Liver (tissue), 3 donors: ENCODE measurements at regions not wholly inside any gene's neighbourhood (a gene's known extent, or its start where the extent isn't known, plus 50 kb on each side); places are given as distances from the start of the nearest gene placed in this dataset.

Experiments used
- EGR1 ChIP-seq, 2 donors: IDR thresholded peaks; 2 replicates each; pipeline ENCODE4 v1.6.1; 2016 to 2018; ENCODE audit warnings: antibody characterized with exemption in 2 of 2, low read depth in 2 of 2
- FOXA1 ChIP-seq: IDR thresholded peaks from 2 replicates; pipeline ENCODE4 v1.6.1; 2016; ENCODE audit warnings: antibody characterized with exemption
- JUND ChIP-seq, 2 donors: IDR thresholded peaks; 2 replicates each; pipeline ENCODE4 v1.6.1; 2016; ENCODE audit warnings: antibody characterized with exemption in 2 of 2
- RAD21 ChIP-seq, 2 donors: IDR thresholded peaks; 2 replicates each; pipeline ENCODE4 v1.6.1; 2016; ENCODE audit warnings: antibody characterized with exemption in 2 of 2, mild to moderate bottlenecking in 2 of 2
- TF ChIP-seq, protein P1 (sequence below): fragments of 150-350 bp; IDR thresholded peaks from 2 replicates; pipeline ENCODE4 v1.5.1; 2017; ENCODE audit warnings: improper control_type of control experiment, low read depth, low read length; ENCODE audit not compliant: missing input control
- TF ChIP-seq, protein P2 (sequence below): IDR thresholded peaks from 2 replicates; pipeline ENCODE4 v1.6.1; 2016; ENCODE audit warnings: antibody characterized with exemption
- TF ChIP-seq, protein P3 (sequence below): IDR thresholded peaks from 2 replicates; pipeline ENCODE4 v1.6.1; 2016; ENCODE audit warnings: antibody characterized with exemption
- TF ChIP-seq, protein P4 (sequence below): IDR thresholded peaks from 2 replicates; pipeline ENCODE4 v1.6.1; 2016; ENCODE audit warnings: antibody characterized with exemption
- TF ChIP-seq, protein P5 (sequence below): IDR thresholded peaks from 2 replicates; pipeline ENCODE4 v1.6.1; 2016; ENCODE audit warnings: antibody characterized with exemption, mild to moderate bottlenecking
- donor health status: healthy.
- donor health status: healthy.

DNA sequence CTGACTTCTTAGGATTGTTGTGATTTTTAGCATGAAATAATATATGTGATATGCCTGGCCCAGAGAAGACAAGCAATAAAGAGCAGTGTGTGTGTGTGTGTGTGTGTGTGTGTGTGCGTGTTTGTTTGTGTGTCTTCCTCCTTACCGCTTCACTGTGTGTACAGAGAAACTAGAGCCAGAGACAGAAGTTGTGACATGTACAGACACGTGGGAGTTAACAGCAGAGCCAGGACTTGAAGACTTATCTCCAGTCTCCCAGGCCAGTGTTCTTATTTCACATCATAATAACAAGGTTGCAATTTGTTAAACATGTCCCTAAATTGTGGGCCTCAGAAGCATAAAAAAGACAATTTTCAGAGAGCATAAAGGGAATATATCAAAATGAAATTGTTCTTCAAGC is 192.0 kb upstream of the JUN start:
- TF ChIP-seq JUND (IDR thresholded peaks at IDR 0.05) (no peak), FOXA1 (no peak), RAD21 (IDR thresholded peaks at IDR 0.05) (no peak), EGR1 (IDR thresholded peaks at IDR 0.05; ENCODE audit: low read depth in 2 of 2) (no peak)
- TF ChIP-seq, protein P1, sequence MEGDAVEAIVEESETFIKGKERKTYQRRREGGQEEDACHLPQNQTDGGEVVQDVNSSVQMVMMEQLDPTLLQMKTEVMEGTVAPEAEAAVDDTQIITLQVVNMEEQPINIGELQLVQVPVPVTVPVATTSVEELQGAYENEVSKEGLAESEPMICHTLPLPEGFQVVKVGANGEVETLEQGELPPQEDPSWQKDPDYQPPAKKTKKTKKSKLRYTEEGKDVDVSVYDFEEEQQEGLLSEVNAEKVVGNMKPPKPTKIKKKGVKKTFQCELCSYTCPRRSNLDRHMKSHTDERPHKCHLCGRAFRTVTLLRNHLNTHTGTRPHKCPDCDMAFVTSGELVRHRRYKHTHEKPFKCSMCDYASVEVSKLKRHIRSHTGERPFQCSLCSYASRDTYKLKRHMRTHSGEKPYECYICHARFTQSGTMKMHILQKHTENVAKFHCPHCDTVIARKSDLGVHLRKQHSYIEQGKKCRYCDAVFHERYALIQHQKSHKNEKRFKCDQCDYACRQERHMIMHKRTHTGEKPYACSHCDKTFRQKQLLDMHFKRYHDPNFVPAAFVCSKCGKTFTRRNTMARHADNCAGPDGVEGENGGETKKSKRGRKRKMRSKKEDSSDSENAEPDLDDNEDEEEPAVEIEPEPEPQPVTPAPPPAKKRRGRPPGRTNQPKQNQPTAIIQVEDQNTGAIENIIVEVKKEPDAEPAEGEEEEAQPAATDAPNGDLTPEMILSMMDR: no peak
- TF ChIP-seq, protein P2, sequence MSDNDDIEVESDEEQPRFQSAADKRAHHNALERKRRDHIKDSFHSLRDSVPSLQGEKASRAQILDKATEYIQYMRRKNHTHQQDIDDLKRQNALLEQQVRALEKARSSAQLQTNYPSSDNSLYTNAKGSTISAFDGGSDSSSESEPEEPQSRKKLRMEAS: no peak
- TF ChIP-seq, protein P3, sequence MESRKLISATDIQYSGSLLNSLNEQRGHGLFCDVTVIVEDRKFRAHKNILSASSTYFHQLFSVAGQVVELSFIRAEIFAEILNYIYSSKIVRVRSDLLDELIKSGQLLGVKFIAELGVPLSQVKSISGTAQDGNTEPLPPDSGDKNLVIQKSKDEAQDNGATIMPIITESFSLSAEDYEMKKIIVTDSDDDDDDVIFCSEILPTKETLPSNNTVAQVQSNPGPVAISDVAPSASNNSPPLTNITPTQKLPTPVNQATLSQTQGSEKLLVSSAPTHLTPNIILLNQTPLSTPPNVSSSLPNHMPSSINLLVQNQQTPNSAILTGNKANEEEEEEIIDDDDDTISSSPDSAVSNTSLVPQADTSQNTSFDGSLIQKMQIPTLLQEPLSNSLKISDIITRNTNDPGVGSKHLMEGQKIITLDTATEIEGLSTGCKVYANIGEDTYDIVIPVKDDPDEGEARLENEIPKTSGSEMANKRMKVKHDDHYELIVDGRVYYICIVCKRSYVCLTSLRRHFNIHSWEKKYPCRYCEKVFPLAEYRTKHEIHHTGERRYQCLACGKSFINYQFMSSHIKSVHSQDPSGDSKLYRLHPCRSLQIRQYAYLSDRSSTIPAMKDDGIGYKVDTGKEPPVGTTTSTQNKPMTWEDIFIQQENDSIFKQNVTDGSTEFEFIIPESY: no peak
- TF ChIP-seq, protein P4, sequence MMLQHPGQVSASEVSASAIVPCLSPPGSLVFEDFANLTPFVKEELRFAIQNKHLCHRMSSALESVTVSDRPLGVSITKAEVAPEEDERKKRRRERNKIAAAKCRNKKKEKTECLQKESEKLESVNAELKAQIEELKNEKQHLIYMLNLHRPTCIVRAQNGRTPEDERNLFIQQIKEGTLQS: no peak
- TF ChIP-seq, protein P5, sequence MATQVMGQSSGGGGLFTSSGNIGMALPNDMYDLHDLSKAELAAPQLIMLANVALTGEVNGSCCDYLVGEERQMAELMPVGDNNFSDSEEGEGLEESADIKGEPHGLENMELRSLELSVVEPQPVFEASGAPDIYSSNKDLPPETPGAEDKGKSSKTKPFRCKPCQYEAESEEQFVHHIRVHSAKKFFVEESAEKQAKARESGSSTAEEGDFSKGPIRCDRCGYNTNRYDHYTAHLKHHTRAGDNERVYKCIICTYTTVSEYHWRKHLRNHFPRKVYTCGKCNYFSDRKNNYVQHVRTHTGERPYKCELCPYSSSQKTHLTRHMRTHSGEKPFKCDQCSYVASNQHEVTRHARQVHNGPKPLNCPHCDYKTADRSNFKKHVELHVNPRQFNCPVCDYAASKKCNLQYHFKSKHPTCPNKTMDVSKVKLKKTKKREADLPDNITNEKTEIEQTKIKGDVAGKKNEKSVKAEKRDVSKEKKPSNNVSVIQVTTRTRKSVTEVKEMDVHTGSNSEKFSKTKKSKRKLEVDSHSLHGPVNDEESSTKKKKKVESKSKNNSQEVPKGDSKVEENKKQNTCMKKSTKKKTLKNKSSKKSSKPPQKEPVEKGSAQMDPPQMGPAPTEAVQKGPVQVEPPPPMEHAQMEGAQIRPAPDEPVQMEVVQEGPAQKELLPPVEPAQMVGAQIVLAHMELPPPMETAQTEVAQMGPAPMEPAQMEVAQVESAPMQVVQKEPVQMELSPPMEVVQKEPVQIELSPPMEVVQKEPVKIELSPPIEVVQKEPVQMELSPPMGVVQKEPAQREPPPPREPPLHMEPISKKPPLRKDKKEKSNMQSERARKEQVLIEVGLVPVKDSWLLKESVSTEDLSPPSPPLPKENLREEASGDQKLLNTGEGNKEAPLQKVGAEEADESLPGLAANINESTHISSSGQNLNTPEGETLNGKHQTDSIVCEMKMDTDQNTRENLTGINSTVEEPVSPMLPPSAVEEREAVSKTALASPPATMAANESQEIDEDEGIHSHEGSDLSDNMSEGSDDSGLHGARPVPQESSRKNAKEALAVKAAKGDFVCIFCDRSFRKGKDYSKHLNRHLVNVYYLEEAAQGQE: no peak
